GM12878 (cell line): ENCODE measurements at regions not wholly inside any gene's neighbourhood (a gene's known extent, or its start where the extent isn't known, plus 50 kb on each side); places are given as distances from the start of the nearest gene placed in this dataset.

Experiments
- ATAC-seq: fragments of 200-7000 bp; cut with Tn5 transposase; 3 replicates; pipeline ENCODE4 v1.9.1; 2020; ENCODE audit warnings: mild to moderate bottlenecking, moderate library complexity
- BruUV-seq: library from RNA; stranded (reverse); fragments of 400-500 nt; replicated peaks from 2 replicates; lab custom pipeline; 2021; lab: Mats Ljungman, UMichigan
- CTCF ChIA-PET: fragments of 300-600 bp; sonication (Branson Sonifier 250); formaldehyde crosslinking; extraction: SDS; loops from one replicate; lab custom pipeline; 2021; ENCODE audit warnings: inconsistent platforms; lab: Yijun Ruan, JAX
- POLR2A ChIA-PET: fragments of 350-600 bp; formaldehyde crosslinking; extraction: SDS; loops from one replicate; lab custom pipeline; 2021; ENCODE audit warnings: inconsistent platforms; lab: Charles Lee
- RAD21 ChIA-PET: fragments of 300-600 bp; sonication (Branson Sonifier 250); formaldehyde crosslinking; loops from one replicate; lab custom pipeline; 2023; ENCODE audit warnings: antibody characterized with exemption; ENCODE audit not compliant: unreplicated experiment; lab: Charles Lee
- SMC1A ChIA-PET: fragments of 300-600 bp; sonication (Branson Sonifier 250); formaldehyde crosslinking; loops from one replicate; lab custom pipeline; 2023; ENCODE audit not compliant: unreplicated experiment, uncharacterized antibody; lab: Charles Lee
- DNase-seq: peaks from one replicate; pipeline ENCODE4 v3.0.0-alpha.2; 2011; ENCODE audit warnings: low read depth, low spot score
- FAIRE-seq: peaks from 3 replicates; lab custom pipeline; 2011; peaks lifted over from hg19 to GRCh38; lab: Jason Lieb, UNC
- H2AFZ ChIP-seq: 2 replicates; pipeline ENCODE4 v1.6.0; 2011; ENCODE audit warnings: low read depth, low read length, control low read depth; ENCODE audit not compliant: control insufficient read depth
- H3K27ac ChIP-seq: 2 replicates; pipeline ENCODE4 v1.5.1; 2011; ENCODE audit warnings: control low read depth; ENCODE audit not compliant: control insufficient read depth, insufficient read depth
- H3K27me3 ChIP-seq, 2 experiments: replicated peaks in 1 of 2; 2 replicates each; pipeline versions ENCODE4 v1.6.0 to v1.6.1; 2011; ENCODE audit warnings: low read length in 1 of 2; ENCODE audit not compliant: control insufficient read depth in 2 of 2, insufficient read depth in 2 of 2
- H3K36me3 ChIP-seq, 2 experiments: 2 replicates each; pipeline ENCODE4 v1.5.1; 2011; ENCODE audit warnings: low read length in 1 of 2; ENCODE audit not compliant: control insufficient read depth in 2 of 2, insufficient read depth in 2 of 2
- H3K4me1 ChIP-seq: 2 replicates; pipeline ENCODE4 v1.6.1; 2011; ENCODE audit warnings: mild to moderate bottlenecking, low read length, moderate library complexity, mixed read lengths; ENCODE audit not compliant: control insufficient read depth, insufficient read depth
- H3K4me2 ChIP-seq: 2 replicates; pipeline ENCODE4 v1.6.0; 2011; ENCODE audit warnings: control low read depth; ENCODE audit not compliant: control insufficient read depth, insufficient read depth
- H3K4me3 ChIP-seq: fragments of 200-600 bp; sonication (generic); 2 replicates; pipeline ENCODE4 v1.5.1; 2016
- H3K79me2 ChIP-seq: 2 replicates; pipeline ENCODE4 v1.6.0; 2011; ENCODE audit warnings: low read length; ENCODE audit not compliant: control insufficient read depth, insufficient read depth
- H3K9ac ChIP-seq: 2 replicates; pipeline ENCODE4 v1.8.0; 2011; ENCODE audit warnings: low read length, control low read depth, mixed read lengths; ENCODE audit not compliant: control insufficient read depth, insufficient read depth
- H3K9me3 ChIP-seq: replicated peaks from 3 replicates; pipeline ENCODE4 v1.5.1; 2011; ENCODE audit warnings: mild to moderate bottlenecking, low read length; ENCODE audit not compliant: control insufficient read depth, insufficient read depth
- H4K20me1 ChIP-seq: 2 replicates; pipeline ENCODE4 v1.6.0; 2011; ENCODE audit not compliant: control insufficient read depth, insufficient read depth
- CBX3 ChIP-seq: fragments of 200-600 bp; sonication (generic); IDR thresholded peaks from 2 replicates; pipeline ENCODE4 v1.6.1; 2016; ENCODE audit warnings: low read depth, borderline replicate concordance
- CEBPB ChIP-seq, 2 experiments: fragments of 150-350 bp in 1 of 2; IDR thresholded peaks; 2 replicates each; pipeline ENCODE4 v1.6.1; 2012 to 2014; ENCODE audit warnings: low read depth in 2 of 2, low read length in 2 of 2, borderline replicate concordance in 1 of 2, inconsistent platforms in 1 of 2
- CHD4 ChIP-seq: fragments of 200-600 bp; sonication (generic); IDR thresholded peaks from 2 replicates; pipeline ENCODE4 v1.6.1; 2016; ENCODE audit warnings: mild to moderate bottlenecking
- EGR1 ChIP-seq, 2 experiments: IDR thresholded peaks; 1 replicate in 1 of 2; 2 replicates in 1 of 2; pipeline ENCODE4 v1.6.1; 2011 to 2012; ENCODE audit warnings: low read depth in 2 of 2, low read length in 2 of 2, borderline replicate concordance in 1 of 2, mild to moderate bottlenecking in 1 of 2, moderate library complexity in 1 of 2
- HDGF ChIP-seq: fragments of 450-650 bp; IDR thresholded peaks from 2 replicates; pipeline ENCODE4 v1.6.1; 2016; ENCODE audit warnings: antibody characterized with exemption
- IKZF2 ChIP-seq, 2 experiments: fragments of 450-650 bp; IDR thresholded peaks; 2 replicates each; pipeline ENCODE4 v1.6.1; 2017; ENCODE audit warnings: mild to moderate bottlenecking in 2 of 2, moderate library complexity in 2 of 2
- RAD21 ChIP-seq: IDR thresholded peaks from 2 replicates; pipeline ENCODE4 v1.6.1; 2011; ENCODE audit warnings: mild to moderate bottlenecking, low read depth, low read length, moderate library complexity; ENCODE audit not compliant: insufficient read depth
- RUNX3 ChIP-seq: IDR thresholded peaks from 2 replicates; pipeline ENCODE4 v1.6.1; 2012; ENCODE audit warnings: low read length, inconsistent platforms
- SMC3 ChIP-seq: IDR thresholded peaks from 2 replicates; pipeline ENCODE4 v1.6.1; 2011; ENCODE audit warnings: low read length, improper control_type of control experiment, borderline replicate concordance
- SP1 ChIP-seq: IDR thresholded peaks from one replicate; pipeline ENCODE4 v1.6.1; 2011; ENCODE audit warnings: low read depth, low read length
- STAT1 ChIP-seq: fragments of 450-650 bp; conservative IDR thresholded peaks from 2 replicates; pipeline ENCODE4 v1.6.1; 2014; ENCODE audit warnings: antibody characterized with exemption, mild to moderate bottlenecking
- ZNF384 ChIP-seq: IDR thresholded peaks from 2 replicates; pipeline ENCODE4 v1.6.1; 2012; ENCODE audit warnings: low read depth, mild to moderate bottlenecking, low read length, improper control_type of control experiment, borderline replicate concordance
- WGBS: methylation state at CpG from one replicate; pipeline ENCODE4 v1.1.6; 2016; ENCODE audit warnings: low lambda C conversion rate; ENCODE audit not compliant: insufficient replicate concordance, insufficient coverage; ENCODE audit errors: missing lambda C conversion rate; 5-methylcytosine and 5-hydroxymethylcytosine counted together
- in situ Hi-C: fragments of 300-500 bp; cut with MboI; formaldehyde crosslinking; loops from 9 replicates; pipeline ENCODE4 v1.14.3; 2018; ENCODE audit warnings: mixed read lengths
- intact Hi-C: fragments of 100-400 bp; cut with micrococcal nuclease; formaldehyde crosslinking; loops from one replicate; pipeline ENCODE4 v1.14.2; 2022; ENCODE audit not compliant: unreplicated experiment
- TF ChIP-seq, protein P1 (sequence below), 3 experiments: IDR thresholded peaks in 2 of 3; conservative IDR thresholded peaks in 1 of 3; 2 replicates each; pipeline ENCODE4 v1.5.1; 2011; ENCODE audit warnings: low read depth in 3 of 3, low read length in 3 of 3, mild to moderate bottlenecking in 3 of 3, control low read depth in 2 of 3, moderate library complexity in 2 of 3, inconsistent platforms in 1 of 3, mixed read lengths in 1 of 3; ENCODE audit not compliant: control insufficient read depth in 2 of 3, insufficient read depth in 1 of 3; ENCODE audit errors: extremely low read depth in 1 of 3

DNA sequence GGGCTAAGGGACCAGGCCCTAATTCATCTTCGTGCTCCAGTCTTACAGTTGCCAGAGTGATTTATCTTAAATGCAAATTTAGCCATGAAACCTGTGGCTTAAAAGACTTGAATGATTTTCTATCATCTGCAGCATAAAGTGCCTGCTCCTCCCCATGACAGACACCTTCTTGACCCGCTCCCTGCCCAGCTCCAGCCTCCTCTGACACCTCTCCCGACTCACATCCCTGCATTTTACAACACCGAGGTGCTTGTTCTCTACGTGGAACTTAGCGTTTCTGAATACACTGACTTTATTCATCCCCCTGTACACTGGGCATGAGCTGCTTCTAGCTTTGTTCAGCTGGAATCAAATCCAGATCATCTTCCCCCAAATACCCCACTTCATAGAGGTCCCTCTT, 128.7 kb upstream of the MYO16 start (continued):
- TF ChIP-seq ZNF384 (no peak), CHD4 (no peak), STAT1 (no peak), EGR1 (IDR thresholded peaks at IDR 0.05; ENCODE audit: borderline replicate concordance in 1 of 2, low read depth in 2 of 2, low read length in 2 of 2) (no peak), SP1 (no peak), IKZF2 (IDR thresholded peaks at IDR 0.05) (no peak), CEBPB (IDR thresholded peaks at IDR 0.05; ENCODE audit: borderline replicate concordance in 1 of 2, low read depth in 2 of 2, low read length in 2 of 2) (no peak), RUNX3 (no peak)
- TF ChIP-seq, all 136 proteins: peak for 0

DNA sequence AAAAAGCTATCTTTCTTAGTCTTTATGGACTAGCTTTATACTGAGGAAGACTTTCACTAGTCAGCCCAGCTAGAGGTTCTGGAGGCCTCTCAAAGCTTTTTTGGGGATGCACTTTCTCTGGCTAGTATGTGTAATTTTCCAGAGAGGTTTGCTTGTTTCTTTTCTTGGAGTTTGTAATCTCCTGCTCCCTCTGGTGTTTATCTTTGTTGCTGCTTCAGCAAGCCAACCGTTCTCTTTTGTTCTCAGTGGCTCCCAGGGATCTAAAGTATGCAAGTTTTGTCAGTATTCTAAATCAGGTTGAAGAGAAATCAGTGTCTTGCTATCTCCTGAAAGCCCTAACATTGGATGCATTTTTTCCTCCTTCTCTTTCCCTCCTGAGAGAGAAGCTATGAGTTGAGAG, 121.1 kb upstream of the MYO16 start:
- H3K4me3 ChIP-seq: no peak overlapping the region
- no peaks in the 10 kb centered on the region for H3K79me2 ChIP-seq
- RAD21 ChIA-PET: interaction anchor here (0.7 to 1.9 kb wide), 11 partner anchors 45 to 387 kb away, joined by 3 to 9 read pairs (median 4); no protein-coding TSS in a partner anchor
- no peaks in the 10 kb centered on the region for H3K4me1 ChIP-seq
- no peak for DNase-seq
- in situ Hi-C loops: no loop called here
- intact Hi-C loops: loop anchor here (5.0 to 10.0 kb wide), 3 partner anchors 166 to 387 kb away; no protein-coding TSS in a partner anchor
- H4K20me1 ChIP-seq: no peaks in the 10 kb centered on the region
- H3K27ac ChIP-seq: no peak overlapping the region
- no peaks in the 10 kb centered on the region for H3K36me3 ChIP-seq
- WGBS: 0% methylated on average over 1 of the region's 1 CpG
- no peak overlapping the region for H3K4me2 ChIP-seq
- peak; percentile 34; the same call in 1 of the 3 replicates for ATAC-seq
- TF ChIP-seq RAD21 (peak; percentile 23; the same call in 1 of the 2 replicates), SMC3 (peak; percentile 59; the same call in 1 of the 2 replicates), CBX3 (no peak), HDGF (no peak)
- TF ChIP-seq, protein P1, sequence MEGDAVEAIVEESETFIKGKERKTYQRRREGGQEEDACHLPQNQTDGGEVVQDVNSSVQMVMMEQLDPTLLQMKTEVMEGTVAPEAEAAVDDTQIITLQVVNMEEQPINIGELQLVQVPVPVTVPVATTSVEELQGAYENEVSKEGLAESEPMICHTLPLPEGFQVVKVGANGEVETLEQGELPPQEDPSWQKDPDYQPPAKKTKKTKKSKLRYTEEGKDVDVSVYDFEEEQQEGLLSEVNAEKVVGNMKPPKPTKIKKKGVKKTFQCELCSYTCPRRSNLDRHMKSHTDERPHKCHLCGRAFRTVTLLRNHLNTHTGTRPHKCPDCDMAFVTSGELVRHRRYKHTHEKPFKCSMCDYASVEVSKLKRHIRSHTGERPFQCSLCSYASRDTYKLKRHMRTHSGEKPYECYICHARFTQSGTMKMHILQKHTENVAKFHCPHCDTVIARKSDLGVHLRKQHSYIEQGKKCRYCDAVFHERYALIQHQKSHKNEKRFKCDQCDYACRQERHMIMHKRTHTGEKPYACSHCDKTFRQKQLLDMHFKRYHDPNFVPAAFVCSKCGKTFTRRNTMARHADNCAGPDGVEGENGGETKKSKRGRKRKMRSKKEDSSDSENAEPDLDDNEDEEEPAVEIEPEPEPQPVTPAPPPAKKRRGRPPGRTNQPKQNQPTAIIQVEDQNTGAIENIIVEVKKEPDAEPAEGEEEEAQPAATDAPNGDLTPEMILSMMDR (IDR thresholded peaks at IDR 0.05 in 2 of 3, conservative IDR thresholded peaks at IDR 0.05 in 1 of 3; ENCODE audit: control insufficient read depth in 2 of 3, extremely low read depth in 1 of 3, insufficient read depth in 1 of 3, low read depth in 3 of 3, low read length in 3 of 3): peak in 2 of 3 experiments; percentile 29 to 46; a peak in 2 of 6 replicates
- POLR2A ChIA-PET: no interaction called here
- no TSS peak for BruUV-seq
- no peak overlapping the region for H2AFZ ChIP-seq
- H3K27me3 ChIP-seq: no peaks in the 10 kb centered on the region
- SMC1A ChIA-PET: interaction anchor here (0.6 to 3.2 kb wide), 14 partner anchors 13 to 387 kb away, joined by 3 to 16 read pairs (median 4); partner anchors contain the start of gene TNFSF13B
- CTCF ChIA-PET: interaction anchor here (0.7 to 3.1 kb wide), 18 partner anchors 20 to 390 kb away, joined by 3 to 29 read pairs (median 4); partner anchors contain the start of gene TNFSF13B
- H3K9ac ChIP-seq: no peak overlapping the region
- H3K9me3 ChIP-seq: no peaks in the 10 kb centered on the region
- no peak for FAIRE-seq
